ENCODE measurements at regions not wholly inside any gene's neighbourhood (a gene's known extent, or its start where the extent isn't known, plus 50 kb on each side); places are given as distances from the start of the nearest gene placed in this dataset.

- Histone ChIP-seq H3K27me3 (peaks cover 0 to 4% (median 0%) of the 10 kb centered on the region in 9 donors), H3K4me1 (no peaks in the 10 kb centered on the region), H3K4me3 (no peak overlapping the region), H3K36me3 (no peaks in the 10 kb centered on the region), H3K27ac (no peak overlapping the region), H3K9me3 (no peaks in the 10 kb centered on the region)
- TF ChIP-seq, protein P1, sequence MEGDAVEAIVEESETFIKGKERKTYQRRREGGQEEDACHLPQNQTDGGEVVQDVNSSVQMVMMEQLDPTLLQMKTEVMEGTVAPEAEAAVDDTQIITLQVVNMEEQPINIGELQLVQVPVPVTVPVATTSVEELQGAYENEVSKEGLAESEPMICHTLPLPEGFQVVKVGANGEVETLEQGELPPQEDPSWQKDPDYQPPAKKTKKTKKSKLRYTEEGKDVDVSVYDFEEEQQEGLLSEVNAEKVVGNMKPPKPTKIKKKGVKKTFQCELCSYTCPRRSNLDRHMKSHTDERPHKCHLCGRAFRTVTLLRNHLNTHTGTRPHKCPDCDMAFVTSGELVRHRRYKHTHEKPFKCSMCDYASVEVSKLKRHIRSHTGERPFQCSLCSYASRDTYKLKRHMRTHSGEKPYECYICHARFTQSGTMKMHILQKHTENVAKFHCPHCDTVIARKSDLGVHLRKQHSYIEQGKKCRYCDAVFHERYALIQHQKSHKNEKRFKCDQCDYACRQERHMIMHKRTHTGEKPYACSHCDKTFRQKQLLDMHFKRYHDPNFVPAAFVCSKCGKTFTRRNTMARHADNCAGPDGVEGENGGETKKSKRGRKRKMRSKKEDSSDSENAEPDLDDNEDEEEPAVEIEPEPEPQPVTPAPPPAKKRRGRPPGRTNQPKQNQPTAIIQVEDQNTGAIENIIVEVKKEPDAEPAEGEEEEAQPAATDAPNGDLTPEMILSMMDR (IDR thresholded peaks at IDR 0.05) = no peak
- no peak for TF ChIP-seq POLR2A (IDR thresholded peaks at IDR 0.05)
- ATAC-seq = no peak
- WGBS, 4 donors = 85 to 90% (median 86%) methylated on average over 4 of the region's 4 CpGs
- DNase-seq = no peak
- intact Hi-C loops (cut with DNase I) = no loop called here
Observed at GRCh38 chr13:107251341-107251740, 683.4 kb upstream of the ARGLU1 start.

- H3K4me3 ChIP-seq = no peak overlapping the region
- intact Hi-C loops (cut with DNase I) = no loop called here
- H3K27ac ChIP-seq = no peak overlapping the region
- no peak for ATAC-seq
- H3K9me3 ChIP-seq = no peaks in the 10 kb centered on the region
- TF ChIP-seq POLR2A (IDR thresholded peaks at IDR 0.05) = no peak
- peaks cover 0 to 4% (median 0%) of the 10 kb centered on the region in 9 donors for H3K27me3 ChIP-seq
- no peaks in the 10 kb centered on the region for H3K36me3 ChIP-seq
- WGBS, 4 donors = 67 to 70% (median 67%) methylated on average over 4 of the region's 4 CpGs
- no peak for DNase-seq
- no peaks in the 10 kb centered on the region for H3K4me1 ChIP-seq
Observed at GRCh38 chr13:107250628-107251027, 682.7 kb upstream of the ARGLU1 start.

- 84 to 91% (median 88%) methylated on average over 2 of the region's 2 CpGs for WGBS, 4 donors
- no peak for DNase-seq
- Histone ChIP-seq H3K9me3 (no peaks in the 10 kb centered on the region), H3K4me1 (no peaks in the 10 kb centered on the region), H3K27me3 (no peaks in the 10 kb centered on the region), H3K36me3 (no peaks in the 10 kb centered on the region), H3K27ac (no peak overlapping the region), H3K4me3 (no peak overlapping the region)
- ATAC-seq = no peak
- TF ChIP-seq, protein P1 (IDR thresholded peaks at IDR 0.05) = no peak
- TF ChIP-seq POLR2A (IDR thresholded peaks at IDR 0.05) = no peak
- intact Hi-C loops (cut with DNase I) = no loop called here
Observed at GRCh38 chr13:107244241-107244640, 676.3 kb upstream of the ARGLU1 start.

- no peak overlapping the region for H3K4me3 ChIP-seq
- no peaks in the 10 kb centered on the region for H3K27me3 ChIP-seq
- no peak for ATAC-seq
- intact Hi-C loops (cut with DNase I) = no loop called here
- H3K36me3 ChIP-seq = no peaks in the 10 kb centered on the region
- WGBS, 4 donors = 74 to 84% (median 82%) methylated on average over 6 of the region's 6 CpGs
- H3K27ac ChIP-seq = no peak overlapping the region
- no peak for DNase-seq
- TF ChIP-seq POLR2A (IDR thresholded peaks at IDR 0.05) = no peak
- TF ChIP-seq, protein P1 (IDR thresholded peaks at IDR 0.05) = no peak
- no peaks in the 10 kb centered on the region for H3K4me1 ChIP-seq
- H3K9me3 ChIP-seq = no peaks in the 10 kb centered on the region
Observed at GRCh38 chr13:107242138-107242537, 674.2 kb upstream of the ARGLU1 start.

DNA sequence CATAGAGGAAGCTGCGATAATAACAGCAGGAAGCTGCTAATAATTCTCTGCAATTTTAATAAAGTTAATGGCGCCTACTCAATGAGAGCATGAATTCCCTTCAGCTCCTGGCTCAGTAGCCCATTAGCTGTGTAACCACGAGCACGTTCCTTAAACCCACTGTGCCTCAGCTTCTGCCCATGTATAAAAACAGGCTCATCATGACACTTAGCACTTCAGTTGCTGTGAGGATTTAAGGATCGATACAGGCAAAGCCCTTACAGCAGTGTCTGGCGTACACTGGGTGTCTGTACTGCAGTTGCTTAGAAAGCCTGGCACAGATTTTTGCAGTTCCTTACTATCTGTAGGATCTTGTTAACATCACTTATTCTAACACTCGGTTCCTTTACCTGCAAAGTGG is 673.4 kb upstream of the ARGLU1 start:
- intact Hi-C loops (cut with DNase I) = no loop called here
- ATAC-seq = no peak
- no peaks in the 10 kb centered on the region for H3K4me1 ChIP-seq

More for the DNA sequence above, 673.4 kb upstream of the ARGLU1 start:
- no peaks in the 10 kb centered on the region for H3K27me3 ChIP-seq
- WGBS, 4 donors = 78 to 85% (median 83%) methylated on average over 7 of the region's 7 CpGs
- DNase-seq = no peak
- H3K9me3 ChIP-seq = no peaks in the 10 kb centered on the region
- no peaks in the 10 kb centered on the region for H3K36me3 ChIP-seq
- TF ChIP-seq, protein P1 (IDR thresholded peaks at IDR 0.05) = no peak
- no peak for TF ChIP-seq POLR2A (IDR thresholded peaks at IDR 0.05)
- no peak overlapping the region for H3K27ac ChIP-seq
- no peak overlapping the region for H3K4me3 ChIP-seq
